HG03354 (cell line): ENCODE measurements at regions not wholly inside any gene's neighbourhood (a gene's known extent, or its start where the extent isn't known, plus 50 kb on each side); places are given as distances from the start of the nearest gene placed in this dataset.
A peak's percentile ranks its signal among the peaks of the same experiment; 100 is the strongest.

Source experiments
- ATAC-seq: cut with Tn5 transposase; IDR thresholded peaks from one replicate; pipeline ENCODE4 v1.9.1; 2021; ENCODE audit warnings: mild to moderate bottlenecking; ENCODE audit not compliant: unreplicated experiment, poor library complexity, severe bottlenecking

- ATAC-seq: no peak
These were observed 156.0 kb downstream of the KATNAL1 start for GRCh38 chr13:30151388-30151787.

GRCh38 chr13:30149248-30149647 lies 158.1 kb downstream of the KATNAL1 start:
- ATAC-seq: no peak

GRCh38 chr13:30148786-30149185 lies 158.6 kb downstream of the KATNAL1 start:
- no peak for ATAC-seq

- no peak for ATAC-seq
These were observed 159.1 kb downstream of the KATNAL1 start for GRCh38 chr13:30148171-30148754.

- ATAC-seq: no peak
These were observed 159.9 kb downstream of the KATNAL1 start for GRCh38 chr13:30147421-30147820.

GRCh38 chr13:30147015-30147414 lies 160.3 kb downstream of the KATNAL1 start:
- no peak for ATAC-seq

- peak; percentile 62 for ATAC-seq
These were observed 161.5 kb downstream of the KATNAL1 start for GRCh38 chr13:30145709-30146367.

- no peak for ATAC-seq
These were observed 163.5 kb downstream of the KATNAL1 start for GRCh38 chr13:30143666-30144400.

- no peak for ATAC-seq
These were observed 164.7 kb downstream of the KATNAL1 start for GRCh38 chr13:30142486-30143211.

GRCh38 chr13:30141775-30142485 lies 165.4 kb downstream of the KATNAL1 start:
- ATAC-seq: no peak

- no peak for ATAC-seq
These were observed 166.4 kb downstream of the KATNAL1 start for GRCh38 chr13:30140973-30141372.

- no peak for ATAC-seq
These were observed 168.8 kb downstream of the KATNAL1 start for GRCh38 chr13:30138511-30138910.

GRCh38 chr13:30135868-30136267 lies 171.5 kb downstream of the KATNAL1 start:
- no peak for ATAC-seq

- ATAC-seq: no peak
These were observed 172.0 kb downstream of the KATNAL1 start for GRCh38 chr13:30135351-30135750.

GRCh38 chr13:30134578-30134977 lies 172.8 kb downstream of the KATNAL1 start:
- ATAC-seq: no peak

- no peak for ATAC-seq
These were observed 173.4 kb downstream of the KATNAL1 start for GRCh38 chr13:30133996-30134395.

GRCh38 chr13:30133554-30133912 lies 173.8 kb downstream of the KATNAL1 start:
- no peak for ATAC-seq

GRCh38 chr13:30132623-30133553 lies 174.5 kb downstream of the KATNAL1 start:
- ATAC-seq: peak; percentile 94

- ATAC-seq: no peak
These were observed 177.9 kb downstream of the KATNAL1 start for GRCh38 chr13:30129411-30129810.
